Thymus (tissue), 11 donors: ENCODE measurements at regions not wholly inside any gene's neighbourhood (a gene's known extent, or its start where the extent isn't known, plus 50 kb on each side); places are given as distances from the start of the nearest gene placed in this dataset.

ENCODE experiments used
- DNase-seq, 9 donors: peaks; one replicate each; pipeline ENCODE4 v3.0.0-alpha.2; 2013; ENCODE audit warnings: low spot score in 9 of 9, low read depth in 6 of 9, missing footprints in 1 of 9
- H3K27ac ChIP-seq, 2 donors: one replicate each; pipeline ENCODE4 v1.5.1; 2013; ENCODE audit warnings: control low read depth in 1 of 2, low read depth in 1 of 2, low read length in 1 of 2, mild to moderate bottlenecking in 1 of 2, moderate library complexity in 1 of 2
- H3K27me3 ChIP-seq, 2 donors: one replicate each; pipeline ENCODE4 v1.5.1; 2013; ENCODE audit warnings: low read length in 1 of 2; ENCODE audit not compliant: control insufficient read depth in 2 of 2, insufficient read depth in 1 of 2
- H3K36me3 ChIP-seq, 2 donors: one replicate each; pipeline ENCODE4 v1.5.1; 2013; ENCODE audit warnings: low read length in 1 of 2, mild to moderate bottlenecking in 1 of 2, moderate library complexity in 1 of 2; ENCODE audit not compliant: control insufficient read depth in 2 of 2, insufficient read depth in 2 of 2
- H3K4me1 ChIP-seq, 2 donors: one replicate each; pipeline ENCODE4 v1.5.1; 2013; ENCODE audit warnings: low read length in 2 of 2; ENCODE audit not compliant: control insufficient read depth in 2 of 2, insufficient read depth in 2 of 2
- H3K4me3 ChIP-seq, 2 donors: one replicate each; pipeline ENCODE4 v1.5.1; 2013; ENCODE audit warnings: low read length in 2 of 2, control low read depth in 1 of 2, mild to moderate bottlenecking in 1 of 2
- H3K9me3 ChIP-seq, 2 donors: one replicate each; pipeline ENCODE4 v1.5.1; 2013; ENCODE audit warnings: low read length in 1 of 2, mild to moderate bottlenecking in 1 of 2; ENCODE audit not compliant: control insufficient read depth in 2 of 2, insufficient read depth in 1 of 2
- WGBS: extraction: QIAGEN DNeasy Blood & Tissue Kit; methylation state at CpG from one replicate; pipeline ENCODE4 v1.1.7; 2013; 5-methylcytosine and 5-hydroxymethylcytosine counted together
- donor health status: healthy.

DNA sequence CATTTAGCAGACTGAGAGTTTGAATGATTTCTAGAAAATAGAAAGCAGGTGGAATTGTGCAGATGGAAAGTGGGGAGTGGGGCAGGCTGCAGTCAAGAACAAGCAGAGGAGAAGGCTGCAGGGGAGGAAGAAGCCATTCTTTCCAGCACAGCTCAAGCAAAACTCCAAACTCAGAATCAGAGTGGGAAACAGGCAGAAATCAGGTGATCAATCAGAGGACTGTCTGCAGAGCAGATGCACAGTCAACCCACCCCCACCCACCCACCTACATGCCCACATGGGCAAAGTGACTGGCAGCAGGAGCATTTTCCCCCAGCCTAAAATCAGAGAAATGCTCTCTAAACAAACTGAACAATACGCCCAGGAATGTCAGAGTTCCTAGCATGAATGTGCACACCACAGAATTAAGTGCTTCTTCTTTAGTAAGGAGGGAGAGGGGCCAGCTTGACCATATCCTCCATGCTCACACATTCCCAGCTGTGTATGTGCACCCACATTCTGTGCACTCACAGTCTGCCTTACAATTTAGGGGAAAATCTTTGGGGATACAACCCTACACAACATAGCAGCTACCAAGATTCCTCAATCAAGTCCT is 194.1 kb upstream of the PLEKHA5 start:
- no peaks in the 10 kb centered on the region for H3K36me3 ChIP-seq
- 92% methylated on average over 1 of the region's 1 CpG for WGBS
- H3K27me3 ChIP-seq, result no peaks in the 10 kb centered on the region
- no peaks in the 10 kb centered on the region for H3K4me1 ChIP-seq
- no peak for DNase-seq
- no peak overlapping the region for H3K4me3 ChIP-seq
- no peak overlapping the region for H3K27ac ChIP-seq
- H3K9me3 ChIP-seq, result no peaks in the 10 kb centered on the region

DNA sequence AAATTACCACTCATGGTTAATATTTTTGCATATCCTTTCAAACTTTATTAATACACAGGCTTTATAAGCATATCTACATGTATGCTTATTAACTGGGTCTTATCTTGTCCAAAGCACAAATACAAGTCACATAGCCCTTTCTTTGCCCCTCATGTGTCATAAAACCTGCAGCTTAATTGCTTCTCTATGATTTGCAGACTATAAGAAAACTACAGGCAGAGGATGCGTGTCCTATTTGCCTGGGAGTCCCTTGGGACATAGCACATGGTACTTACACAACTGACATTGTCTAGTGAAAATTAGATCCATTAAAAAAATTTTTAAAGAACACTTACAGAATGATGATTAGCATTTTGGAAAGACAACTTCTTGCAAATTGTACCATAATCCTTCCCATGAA is 190.5 kb upstream of the PLEKHA5 start:
- no peak for DNase-seq
- Histone ChIP-seq H3K4me3 (no peak overlapping the region), H3K36me3 (no peaks in the 10 kb centered on the region), H3K27ac (no peak overlapping the region), H3K4me1 (no peaks in the 10 kb centered on the region), H3K27me3 (no peaks in the 10 kb centered on the region), H3K9me3 (no peaks in the 10 kb centered on the region)
- WGBS, result 92% methylated on average over 1 of the region's 1 CpG

DNA sequence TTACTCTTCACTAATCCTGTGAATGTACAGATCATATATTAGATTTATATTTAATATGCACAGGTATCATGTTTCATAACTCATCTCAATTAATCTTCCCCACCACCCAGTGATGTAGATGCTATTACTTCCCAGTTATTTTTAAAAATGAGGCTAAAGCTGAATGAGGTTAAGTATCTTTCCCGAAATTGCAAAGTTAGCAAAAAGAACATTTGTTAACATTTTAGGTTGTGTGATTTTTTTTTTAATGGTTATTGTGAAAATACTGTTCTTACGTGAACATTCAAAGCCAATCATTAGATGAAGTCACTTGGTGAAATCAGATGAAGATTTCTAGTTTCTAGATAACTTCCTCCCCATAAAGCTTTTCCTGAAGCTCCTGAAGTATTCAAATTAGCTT is 186.9 kb upstream of the PLEKHA5 start:
- Histone ChIP-seq H3K27me3 (no peaks in the 10 kb centered on the region), H3K4me1 (no peaks in the 10 kb centered on the region), H3K4me3 (no peak overlapping the region), H3K36me3 (no peaks in the 10 kb centered on the region), H3K9me3 (no peaks in the 10 kb centered on the region), H3K27ac (no peak overlapping the region)
- no peak for DNase-seq
- WGBS, result 92% methylated on average over 2 of the region's 2 CpGs

DNA sequence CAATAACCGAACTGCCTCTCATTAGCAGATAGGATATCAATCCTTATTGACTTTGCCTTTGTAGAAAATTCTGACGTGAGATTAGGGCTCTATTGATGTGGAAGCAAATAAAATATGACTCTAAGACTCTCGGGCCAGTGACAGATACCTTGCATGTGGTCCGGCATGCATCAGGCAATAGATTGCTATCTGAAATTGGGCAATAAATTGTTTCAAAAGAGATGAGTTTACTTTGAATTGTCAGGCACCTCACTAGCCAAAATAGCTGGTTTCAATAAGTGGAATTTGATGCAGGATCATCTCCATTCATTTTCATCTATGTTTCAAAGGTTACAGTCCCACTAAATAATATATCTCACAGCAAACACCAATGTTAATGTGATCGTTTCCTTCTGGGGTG is 186.3 kb upstream of the PLEKHA5 start:
- Histone ChIP-seq H3K27me3 (no peaks in the 10 kb centered on the region), H3K4me3 (no peak overlapping the region), H3K9me3 (no peaks in the 10 kb centered on the region), H3K36me3 (no peaks in the 10 kb centered on the region), H3K4me1 (no peaks in the 10 kb centered on the region), H3K27ac (no peak overlapping the region)
- no peak for DNase-seq
- WGBS, result 76% methylated on average over 5 of the region's 5 CpGs

DNA sequence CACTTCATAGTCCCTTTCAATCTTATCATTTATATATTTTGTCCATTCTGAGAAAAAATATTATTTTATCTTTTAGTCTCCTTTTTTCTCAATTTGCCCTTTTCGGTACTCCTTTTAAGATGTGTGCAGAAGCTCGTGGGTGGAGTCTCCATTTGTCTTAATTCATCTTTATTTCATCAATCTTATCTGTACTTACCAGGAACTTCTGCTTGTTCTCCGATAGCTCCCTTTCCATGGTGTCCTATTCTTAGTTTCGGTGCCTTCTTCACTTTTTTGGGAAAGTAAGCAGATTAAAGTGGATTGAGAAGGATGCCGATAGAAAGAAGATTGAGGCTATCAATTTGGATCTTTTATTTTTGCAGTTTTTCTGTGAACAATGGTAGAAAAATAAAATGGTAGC is 183.4 kb upstream of the PLEKHA5 start:
- H3K27me3 ChIP-seq, result no peaks in the 10 kb centered on the region
- H3K4me1 ChIP-seq, result no peaks in the 10 kb centered on the region
- H3K9me3 ChIP-seq, result no peaks in the 10 kb centered on the region
- H3K36me3 ChIP-seq, result no peaks in the 10 kb centered on the region
- 92% methylated on average over 5 of the region's 5 CpGs for WGBS
- no peak overlapping the region for H3K4me3 ChIP-seq
- H3K27ac ChIP-seq, result no peak overlapping the region
- no peak for DNase-seq

DNA sequence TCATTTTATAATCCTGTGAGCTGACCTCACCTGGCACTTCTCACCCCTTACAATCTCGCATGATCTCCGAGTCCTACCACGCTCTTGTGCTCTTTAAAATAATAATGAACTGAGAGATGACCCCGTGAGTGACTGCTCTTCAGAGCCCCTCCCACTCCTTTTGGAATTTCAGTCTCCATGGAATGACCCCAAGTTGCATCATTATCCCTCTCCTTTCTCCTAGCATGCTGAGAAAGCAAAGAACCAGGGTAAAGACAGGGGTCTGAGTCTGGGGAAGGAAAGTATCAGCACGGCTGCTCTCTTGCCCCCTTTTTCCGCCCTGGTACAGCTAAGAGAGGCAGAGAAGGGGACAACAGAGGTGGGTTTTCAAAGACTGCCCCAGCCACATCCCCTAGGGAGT is 178.3 kb upstream of the PLEKHA5 start:
- no peaks in the 10 kb centered on the region for H3K9me3 ChIP-seq
- 77% methylated on average over 6 of the region's 6 CpGs for WGBS

DNA sequence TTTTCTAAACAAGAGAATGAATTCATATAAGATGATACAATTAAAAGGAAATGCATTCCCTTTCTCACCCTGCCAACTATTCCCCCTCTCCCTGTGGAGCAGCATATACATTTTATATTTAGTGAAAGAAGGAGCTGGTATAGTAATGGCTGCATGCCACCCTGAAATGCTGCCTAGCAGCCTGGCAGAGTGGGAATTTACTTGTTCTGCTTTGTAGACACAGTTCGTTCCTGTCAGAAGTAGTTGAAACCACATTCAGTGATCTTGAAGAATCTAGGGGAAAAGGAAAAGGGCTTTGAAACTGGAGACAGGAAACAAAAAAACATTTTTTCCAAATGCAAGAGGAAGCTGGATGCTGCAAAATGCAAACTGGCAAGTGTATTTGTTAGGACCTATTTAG is 176.0 kb upstream of the PLEKHA5 start:
- Histone ChIP-seq H3K27ac (no peak overlapping the region), H3K4me3 (no peak overlapping the region), H3K4me1 (no peaks in the 10 kb centered on the region), H3K9me3 (no peaks in the 10 kb centered on the region), H3K36me3 (no peaks in the 10 kb centered on the region), H3K27me3 (no peaks in the 10 kb centered on the region)
- 27% methylated on average over 1 of the region's 1 CpG for WGBS
- DNase-seq, result no peak

More for the DNA sequence above, 178.3 kb upstream of the PLEKHA5 start:
- H3K27me3 ChIP-seq, result no peaks in the 10 kb centered on the region
- H3K36me3 ChIP-seq, result no peaks in the 10 kb centered on the region
- no peak overlapping the region for H3K4me3 ChIP-seq
- H3K4me1 ChIP-seq, result no peaks in the 10 kb centered on the region
- no peak overlapping the region for H3K27ac ChIP-seq
- no peak for DNase-seq

DNA sequence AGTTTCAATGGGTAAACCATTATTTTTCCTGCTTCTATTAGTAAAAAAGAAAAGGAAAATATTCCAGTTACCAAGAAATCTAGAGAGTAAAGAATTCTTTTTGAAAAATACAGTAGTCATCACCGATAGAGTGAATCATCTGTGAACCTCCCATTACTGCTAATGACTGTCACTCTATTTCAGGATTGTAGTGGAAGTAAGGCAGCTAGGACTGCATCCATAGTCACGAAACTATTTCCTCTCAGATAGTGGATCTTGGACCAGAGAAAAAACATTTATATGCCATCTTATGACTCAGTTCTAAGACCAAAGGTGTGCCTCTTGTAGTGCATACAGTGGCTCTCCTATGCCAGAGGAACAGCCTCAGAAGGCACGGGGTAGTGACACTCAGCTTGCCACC is 173.9 kb upstream of the PLEKHA5 start:
- DNase-seq, result no peak
- 93% methylated on average over 3 of the region's 3 CpGs for WGBS
- Histone ChIP-seq H3K4me1 (no peaks in the 10 kb centered on the region), H3K27ac (no peak overlapping the region), H3K4me3 (no peak overlapping the region), H3K27me3 (no peaks in the 10 kb centered on the region), H3K9me3 (no peaks in the 10 kb centered on the region), H3K36me3 (no peaks in the 10 kb centered on the region)

DNA sequence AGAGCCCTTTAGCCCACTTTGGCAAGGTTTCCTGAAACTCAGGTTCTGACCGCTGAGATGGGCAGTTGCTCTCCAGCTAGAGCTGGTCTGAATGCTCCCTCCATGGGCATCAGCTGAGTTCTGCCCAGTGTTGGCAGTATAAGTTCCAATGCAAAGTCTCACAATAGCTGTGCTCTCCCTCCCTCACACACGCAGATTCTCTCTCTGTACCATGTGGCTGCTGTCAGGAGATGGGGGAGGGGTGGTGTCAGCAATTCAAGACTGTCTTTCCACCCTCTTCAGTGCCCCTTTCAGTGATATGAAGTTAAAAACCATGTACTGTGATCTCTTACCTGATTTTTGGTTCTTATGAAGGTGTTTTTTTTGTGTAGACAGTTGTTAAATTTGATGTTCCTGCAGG is 164.3 kb upstream of the PLEKHA5 start:
- Histone ChIP-seq H3K9me3 (no peaks in the 10 kb centered on the region), H3K4me1 (no peaks in the 10 kb centered on the region), H3K4me3 (no peak overlapping the region), H3K27me3 (no peaks in the 10 kb centered on the region), H3K27ac (no peak overlapping the region), H3K36me3 (no peaks in the 10 kb centered on the region)
- DNase-seq, result no peak
- 94% methylated on average over 2 of the region's 2 CpGs for WGBS

DNA sequence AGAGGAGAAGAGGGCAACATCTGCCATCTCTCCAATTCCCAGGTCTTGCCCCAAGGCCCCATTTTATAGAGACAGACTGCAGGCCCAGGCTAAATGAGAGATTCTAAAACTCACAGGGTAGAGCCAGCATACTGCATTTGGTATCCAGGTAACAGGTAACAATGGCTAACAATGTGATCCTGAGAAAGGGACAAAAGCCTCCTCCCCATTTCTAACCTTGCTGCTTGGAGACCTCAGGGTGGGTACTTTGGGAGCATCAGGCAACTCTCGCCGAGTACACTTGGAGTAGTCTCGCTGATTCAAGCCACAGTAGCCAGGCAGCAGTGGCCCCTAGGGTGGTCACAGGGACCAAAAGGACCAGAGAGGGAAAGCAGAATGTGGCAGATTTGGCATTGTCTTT is 162.6 kb upstream of the PLEKHA5 start:
- Histone ChIP-seq H3K36me3 (no peaks in the 10 kb centered on the region), H3K27me3 (no peaks in the 10 kb centered on the region), H3K4me3 (no peak overlapping the region), H3K9me3 (no peaks in the 10 kb centered on the region), H3K4me1 (no peaks in the 10 kb centered on the region), H3K27ac (no peak overlapping the region)
- no peak for DNase-seq
- WGBS, result 96% methylated on average over 3 of the region's 3 CpGs
